GM10266 (cell line): ENCODE measurements at regions not wholly inside any gene's neighbourhood (a gene's known extent, or its start where the extent isn't known, plus 50 kb on each side); places are given as distances from the start of the nearest gene placed in this dataset.
A peak's percentile ranks its signal among the peaks of the same experiment; 100 is the strongest.

Experiments used
- DNase-seq: peaks from one replicate; pipeline ENCODE4 v3.0.0; 2012; ENCODE audit errors: extremely low spot score
- TF ChIP-seq, protein P1 (sequence below): IDR thresholded peaks from 2 replicates; pipeline ENCODE4 v1.5.1; 2012; ENCODE audit warnings: mild to moderate bottlenecking, low read depth; ENCODE audit not compliant: control insufficient read depth, insufficient read depth; ENCODE audit errors: missing control alignments

- TF ChIP-seq, protein P1, sequence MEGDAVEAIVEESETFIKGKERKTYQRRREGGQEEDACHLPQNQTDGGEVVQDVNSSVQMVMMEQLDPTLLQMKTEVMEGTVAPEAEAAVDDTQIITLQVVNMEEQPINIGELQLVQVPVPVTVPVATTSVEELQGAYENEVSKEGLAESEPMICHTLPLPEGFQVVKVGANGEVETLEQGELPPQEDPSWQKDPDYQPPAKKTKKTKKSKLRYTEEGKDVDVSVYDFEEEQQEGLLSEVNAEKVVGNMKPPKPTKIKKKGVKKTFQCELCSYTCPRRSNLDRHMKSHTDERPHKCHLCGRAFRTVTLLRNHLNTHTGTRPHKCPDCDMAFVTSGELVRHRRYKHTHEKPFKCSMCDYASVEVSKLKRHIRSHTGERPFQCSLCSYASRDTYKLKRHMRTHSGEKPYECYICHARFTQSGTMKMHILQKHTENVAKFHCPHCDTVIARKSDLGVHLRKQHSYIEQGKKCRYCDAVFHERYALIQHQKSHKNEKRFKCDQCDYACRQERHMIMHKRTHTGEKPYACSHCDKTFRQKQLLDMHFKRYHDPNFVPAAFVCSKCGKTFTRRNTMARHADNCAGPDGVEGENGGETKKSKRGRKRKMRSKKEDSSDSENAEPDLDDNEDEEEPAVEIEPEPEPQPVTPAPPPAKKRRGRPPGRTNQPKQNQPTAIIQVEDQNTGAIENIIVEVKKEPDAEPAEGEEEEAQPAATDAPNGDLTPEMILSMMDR = peak; percentile 79
- peak; percentile 49 for DNase-seq
Observed at GRCh38 chr2:204325468-204325867, 219.8 kb upstream of the PARD3B start.

DNA sequence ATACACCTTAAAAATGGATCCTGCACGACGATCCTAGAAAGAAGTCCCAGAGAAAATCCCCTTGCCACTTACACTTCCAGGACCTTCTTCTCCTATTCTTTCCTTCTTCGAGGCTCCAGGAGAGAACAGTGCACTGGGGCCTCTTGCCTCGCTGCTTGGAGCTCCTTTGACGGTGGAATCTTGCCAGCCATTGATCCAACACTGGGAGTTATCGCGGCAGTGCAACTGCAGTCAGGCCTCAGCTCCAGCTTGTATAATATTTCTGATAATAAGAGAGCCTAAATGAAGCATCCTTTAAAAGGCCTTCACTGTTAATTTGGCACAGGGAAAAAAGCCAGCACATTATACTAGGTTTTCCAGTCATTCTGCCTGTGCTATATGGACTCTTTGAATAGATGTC is 216.9 kb upstream of the PARD3B start:
- DNase-seq = no peak
- TF ChIP-seq, protein P1 = no peak

DNA sequence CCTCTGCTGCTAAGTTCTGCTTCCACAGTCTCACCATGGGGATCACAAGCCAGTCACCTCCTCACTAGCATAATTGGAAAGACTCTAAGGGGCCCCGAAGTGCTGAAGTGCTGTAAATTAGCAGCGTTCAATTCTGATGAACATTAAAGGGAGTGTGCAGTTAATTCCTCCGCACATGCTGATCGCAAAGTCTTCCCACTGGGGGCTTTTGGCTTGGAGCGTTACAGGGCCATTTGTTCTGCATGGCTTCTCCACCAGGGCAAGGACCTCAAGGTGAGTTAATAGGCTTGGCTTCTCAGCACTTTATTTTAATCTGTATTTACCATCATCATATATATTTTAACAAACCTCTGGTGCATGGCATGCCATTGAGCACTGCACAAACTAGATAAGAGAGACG is 216.3 kb upstream of the PARD3B start:
- TF ChIP-seq, protein P1 = no peak
- DNase-seq = no peak

DNA sequence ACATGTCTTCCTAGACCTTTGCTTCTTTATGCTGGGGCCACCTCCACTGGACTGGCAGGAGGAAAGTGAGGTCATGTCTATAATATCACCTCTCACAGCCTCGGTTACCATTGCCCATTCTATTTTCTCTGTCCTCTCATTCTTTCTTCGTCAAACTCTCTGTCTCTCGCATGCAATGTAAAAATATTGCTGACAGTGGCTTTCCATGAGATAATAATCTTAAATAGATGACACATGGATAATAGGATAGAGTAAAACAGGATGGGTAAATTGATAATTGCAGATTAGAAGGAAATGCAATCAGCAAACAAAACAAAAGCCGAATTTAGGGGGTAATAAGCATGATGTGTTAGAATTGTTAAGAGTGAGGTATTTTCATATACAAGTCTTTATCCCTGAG is 215.7 kb upstream of the PARD3B start:
- no peak for DNase-seq
- TF ChIP-seq, protein P1 = no peak

DNA sequence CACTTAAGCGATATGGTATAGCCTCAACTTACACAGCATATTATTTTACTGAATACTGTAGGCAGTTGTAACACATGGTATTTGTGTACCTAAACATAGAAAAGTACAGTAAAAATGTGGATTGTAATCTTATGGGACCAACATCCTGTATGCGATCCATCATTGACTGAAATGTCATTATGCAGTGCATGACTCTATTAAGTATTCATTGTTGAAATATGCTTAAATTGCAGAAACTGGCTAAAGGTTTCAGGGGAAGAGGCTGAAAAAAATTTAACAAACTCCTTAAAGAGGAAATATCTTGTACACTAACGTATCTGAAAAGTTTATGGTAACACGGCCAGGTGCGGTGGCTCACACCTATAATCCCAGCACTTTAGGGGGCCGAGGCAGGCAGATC is 214.1 kb upstream of the PARD3B start:
- TF ChIP-seq, protein P1 = no peak
- no peak for DNase-seq

DNA sequence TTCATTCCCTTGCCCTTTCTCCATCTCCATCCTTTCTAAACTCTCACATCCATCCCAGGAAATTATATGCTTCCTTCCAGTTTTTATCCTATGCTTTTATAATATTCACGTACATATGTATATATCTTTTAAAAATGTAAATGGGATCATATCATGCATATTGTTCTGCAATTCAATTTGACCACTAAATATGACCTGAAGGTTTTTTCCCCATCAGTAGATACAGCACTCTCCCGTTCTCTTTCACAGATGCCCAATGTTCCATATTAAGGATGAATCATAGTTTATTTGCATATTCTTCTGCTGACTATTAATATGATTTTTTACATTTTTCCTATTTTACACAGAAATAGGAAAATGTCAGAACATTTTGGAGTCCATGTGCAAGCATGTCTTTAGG is 213.3 kb upstream of the PARD3B start:
- TF ChIP-seq, protein P1 = no peak
- no peak for DNase-seq

- TF ChIP-seq, protein P1 = no peak
- no peak for DNase-seq
Observed at GRCh38 chr2:204332706-204333105, 212.6 kb upstream of the PARD3B start.

- DNase-seq = no peak
- TF ChIP-seq, protein P1 = no peak
Observed at GRCh38 chr2:204333861-204334260, 211.4 kb upstream of the PARD3B start.
